ENCODE measurements at regions not wholly inside any gene's neighbourhood (a gene's known extent, or its start where the extent isn't known, plus 50 kb on each side); places are given as distances from the start of the nearest gene placed in this dataset.

- DNase-seq (ENCODE audit: low spot score) = no peak
These were observed 73.2 kb upstream of the EGLN3 start for GRCh38 chr14:34023824-34024767.

- no peak for DNase-seq (ENCODE audit: low spot score)
These were observed 70.2 kb upstream of the EGLN3 start for GRCh38 chr14:34021096-34021495.

- DNase-seq (ENCODE audit: low spot score) = no peak
These were observed 69.1 kb upstream of the EGLN3 start for GRCh38 chr14:34020014-34020413.

GRCh38 chr14:34018564-34019244 lies 67.8 kb upstream of the EGLN3 start:
- DNase-seq (ENCODE audit: low spot score) = no peak

GRCh38 chr14:34018125-34018524 lies 67.3 kb upstream of the EGLN3 start:
- DNase-seq (ENCODE audit: low spot score) = no peak

GRCh38 chr14:34015383-34015782 lies 64.5 kb upstream of the EGLN3 start:
- no peak for DNase-seq (ENCODE audit: low spot score)

- no peak for DNase-seq (ENCODE audit: low spot score)
These were observed 64.1 kb upstream of the EGLN3 start for GRCh38 chr14:34014936-34015335.

- DNase-seq (ENCODE audit: low spot score) = no peak
These were observed 62.8 kb upstream of the EGLN3 start for GRCh38 chr14:34013721-34014060.

- DNase-seq (ENCODE audit: low spot score) = no peak
These were observed 62.3 kb upstream of the EGLN3 start for GRCh38 chr14:34012978-34013720.

GRCh38 chr14:34012369-34012768 lies 61.5 kb upstream of the EGLN3 start:
- DNase-seq (ENCODE audit: low spot score) = no peak

GRCh38 chr14:34009956-34010355 lies 59.1 kb upstream of the EGLN3 start:
- DNase-seq (ENCODE audit: low spot score) = no peak

GRCh38 chr14:34007902-34008301 lies 57.0 kb upstream of the EGLN3 start:
- DNase-seq (ENCODE audit: low spot score) = no peak

GRCh38 chr14:34005901-34006300 lies 55.0 kb upstream of the EGLN3 start:
- no peak for DNase-seq (ENCODE audit: low spot score)

- no peak for DNase-seq (ENCODE audit: low spot score)
These were observed 54.0 kb upstream of the EGLN3 start for GRCh38 chr14:34004881-34005280.

GRCh38 chr14:34003691-34004090 lies 52.8 kb upstream of the EGLN3 start:
- DNase-seq (ENCODE audit: low spot score) = no peak

GRCh38 chr14:34003082-34003668 lies 52.3 kb upstream of the EGLN3 start:
- DNase-seq (ENCODE audit: low spot score) = no peak

Measured in mesenteric fat pad (tissue), 1 donor.